SKM-1 (cell line): ENCODE measurements at regions not wholly inside any gene's neighbourhood (a gene's known extent, or its start where the extent isn't known, plus 50 kb on each side); places are given as distances from the start of the nearest gene placed in this dataset.
A peak's percentile ranks its signal among the peaks of the same experiment; 100 is the strongest.

Experiments used
- DNase-seq: peaks from one replicate; lab custom pipeline; 2025; ENCODE audit not compliant: unreplicated experiment; lab: John Stamatoyannopoulos, UW

DNA sequence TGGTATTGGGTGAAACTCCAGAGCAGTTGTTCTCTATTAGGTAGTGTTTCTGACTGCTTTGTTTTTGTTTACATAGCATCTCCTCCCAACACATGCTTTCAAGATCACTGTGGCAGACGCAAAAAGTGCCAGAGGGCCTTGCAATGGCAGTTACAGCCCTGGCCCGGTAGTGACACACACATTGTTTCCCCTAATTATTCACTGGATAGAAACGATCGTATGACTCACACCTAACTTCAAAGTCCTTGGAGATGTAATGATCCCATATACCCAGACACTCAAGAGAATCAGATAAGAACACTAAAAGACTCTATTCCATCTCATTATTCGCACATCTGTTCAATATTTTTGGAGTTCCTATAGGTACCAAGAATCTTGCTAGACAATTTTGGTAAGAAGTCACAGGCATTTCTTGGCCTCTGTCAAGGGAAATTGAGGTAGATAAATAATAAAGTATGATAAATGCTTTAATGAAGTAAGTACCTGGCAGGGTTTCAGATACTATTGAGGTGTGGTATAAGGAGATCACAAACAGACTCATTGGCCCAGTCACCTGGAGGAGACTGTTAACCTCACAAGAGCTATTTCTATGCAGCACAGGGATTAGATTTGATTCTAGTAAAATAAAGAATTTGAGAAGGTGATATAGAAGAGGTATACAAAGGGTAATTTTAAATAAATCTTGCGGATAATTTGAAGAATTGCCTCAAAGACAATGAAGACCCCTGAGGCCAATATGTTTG is 485.3 kb downstream of the SLITRK6 start:
- DNase-seq, result no peak

DNA sequence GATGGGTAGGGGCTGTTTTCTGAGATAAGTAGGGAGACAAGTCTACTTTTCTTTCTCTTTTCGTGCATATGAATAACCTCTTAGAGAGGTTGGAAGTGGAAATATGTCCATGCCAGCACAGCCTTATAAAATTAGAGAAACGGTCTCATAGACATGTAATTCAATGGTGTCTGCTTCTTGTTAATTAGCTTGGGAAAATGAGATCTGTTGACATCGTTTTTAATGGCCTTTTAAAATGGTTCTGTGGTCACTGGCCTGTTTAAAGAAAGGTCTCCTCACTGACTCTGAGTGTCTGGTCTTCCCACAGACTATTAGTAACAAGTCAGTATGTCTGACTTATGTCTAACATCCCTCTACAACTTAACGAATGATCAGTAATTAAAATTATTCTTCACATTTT is 487.1 kb downstream of the SLITRK6 start:
- no peak for DNase-seq

DNA sequence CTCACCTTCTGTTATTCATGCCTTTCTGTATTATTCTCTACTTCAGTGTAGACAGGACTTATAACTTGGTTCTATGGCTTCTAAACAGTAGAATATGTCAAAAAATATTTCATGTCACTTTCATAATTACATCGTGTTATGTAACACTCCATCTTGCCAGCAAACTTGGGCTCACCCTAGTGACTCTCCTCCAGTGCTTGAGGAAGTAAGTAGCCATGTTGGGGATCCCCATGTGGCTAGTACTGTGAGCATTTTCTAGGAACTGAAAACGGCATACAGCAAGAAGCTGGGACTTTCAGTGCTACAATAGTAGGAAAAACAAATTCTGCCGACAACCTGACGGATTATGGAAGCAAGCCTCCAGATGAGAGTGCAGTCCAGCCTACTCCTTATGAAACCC is 495.6 kb downstream of the SLITRK6 start:
- DNase-seq, result no peak

DNA sequence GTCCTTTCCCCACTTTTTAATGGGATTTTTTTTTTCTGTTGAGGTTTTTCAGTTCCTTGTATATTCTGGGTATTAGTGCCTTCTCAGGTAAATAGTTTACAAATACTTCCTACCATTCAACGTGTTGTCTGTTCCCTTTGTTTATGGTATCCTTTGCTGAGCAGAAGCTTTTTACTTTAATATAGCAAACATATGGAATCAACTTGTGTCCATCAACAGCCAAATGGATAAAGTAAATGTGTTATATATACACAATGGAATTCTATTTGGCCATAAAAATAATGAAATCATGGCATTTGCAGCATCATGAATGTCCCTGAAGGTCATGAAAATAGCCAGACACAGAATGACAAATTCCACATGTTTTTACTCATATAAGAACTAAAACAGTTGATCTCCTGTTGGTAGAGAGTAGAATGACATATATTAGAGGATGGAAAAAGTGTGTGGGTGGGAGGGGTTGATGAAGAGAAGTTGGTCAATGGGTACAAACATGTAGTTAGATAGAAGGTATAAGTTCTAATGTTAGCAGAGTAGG is 500.8 kb downstream of the SLITRK6 start:
- no peak for DNase-seq

DNA sequence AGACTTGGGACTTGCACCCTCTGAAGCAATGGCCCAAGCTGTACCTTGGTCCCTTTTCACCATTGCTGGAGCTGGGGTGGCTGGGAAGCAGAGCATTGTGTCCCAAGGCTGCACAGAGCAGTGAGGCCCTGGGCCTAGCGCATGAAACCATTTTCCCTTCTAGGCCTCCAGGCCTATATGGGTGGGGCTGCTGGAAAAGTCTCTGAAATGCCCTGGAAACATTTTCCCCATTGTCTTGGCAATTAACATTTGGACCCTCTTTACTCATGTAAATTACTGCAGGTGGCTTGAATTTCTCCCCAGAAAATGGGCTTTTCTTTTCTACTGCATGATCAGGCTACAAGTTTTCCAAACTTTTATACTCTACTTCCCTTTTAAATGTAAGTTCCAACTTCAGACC is 510.5 kb downstream of the SLITRK6 start:
- no peak for DNase-seq

DNA sequence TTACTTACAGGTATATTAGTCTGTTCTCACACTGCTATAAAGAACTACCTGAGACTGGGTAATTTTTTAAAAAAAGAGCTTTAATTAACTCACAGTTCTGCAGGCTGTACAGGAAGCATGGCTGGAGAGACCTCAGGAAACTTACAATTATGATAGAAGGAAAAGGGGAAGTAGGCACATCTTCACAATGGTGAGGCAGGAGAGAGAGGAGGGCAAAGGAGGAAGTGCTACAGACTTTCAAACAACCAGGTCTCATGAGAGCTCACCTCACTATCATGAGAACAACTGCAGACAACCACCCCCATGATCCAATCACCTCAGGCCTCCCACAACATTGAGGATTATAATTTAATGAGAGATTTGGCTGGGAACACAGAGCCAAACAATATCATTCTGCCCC is 511.7 kb downstream of the SLITRK6 start:
- peak; percentile 28 for DNase-seq

GRCh38 chr13:85286081-85286480 is 513.1 kb downstream of the SLITRK6 start:
- no peak for DNase-seq

DNA sequence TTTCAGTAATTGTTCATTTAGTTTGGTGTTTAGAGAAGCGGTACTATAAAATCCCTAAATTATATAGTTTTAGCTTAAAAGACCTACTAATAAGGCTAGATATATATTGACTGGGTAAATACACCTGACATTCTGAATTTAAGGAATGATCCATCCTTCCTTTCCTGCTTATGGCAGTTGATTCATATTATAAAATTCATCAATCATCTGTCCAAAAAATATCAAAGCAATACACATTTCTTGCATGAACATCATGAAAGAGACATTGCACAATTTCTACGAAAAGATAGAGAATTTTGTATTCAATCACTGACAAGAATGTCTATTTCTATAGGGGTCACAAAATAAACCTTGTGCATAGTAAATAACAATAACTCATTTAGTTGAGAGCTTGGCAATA is 514.9 kb downstream of the SLITRK6 start:
- no peak for DNase-seq

- no peak for DNase-seq
These were observed 515.8 kb downstream of the SLITRK6 start for GRCh38 chr13:85283408-85283807.

GRCh38 chr13:85282876-85283275 is 516.3 kb downstream of the SLITRK6 start:
- DNase-seq, result no peak

GRCh38 chr13:85278851-85279250 is 520.4 kb downstream of the SLITRK6 start:
- DNase-seq, result no peak

DNA sequence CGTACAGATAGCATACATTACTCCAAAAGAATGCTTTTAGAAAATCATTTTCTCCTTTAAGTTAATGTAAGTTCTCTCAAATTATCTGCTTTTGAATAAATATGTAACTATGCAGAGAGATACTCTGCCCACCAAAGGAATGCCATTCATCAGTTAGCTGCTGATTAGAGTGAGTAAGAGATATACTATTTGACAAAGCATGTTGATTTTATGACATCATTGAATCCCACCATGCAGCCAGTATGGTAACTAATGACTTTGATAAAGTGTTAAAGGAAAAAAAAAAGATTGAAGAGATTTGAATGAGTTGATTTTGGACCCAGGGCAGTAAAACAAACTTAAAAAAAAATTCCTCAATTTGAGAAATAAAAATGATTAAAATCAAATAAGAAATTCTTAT is 521.5 kb downstream of the SLITRK6 start:
- DNase-seq, result no peak

GRCh38 chr13:85266771-85267170 is 532.4 kb downstream of the SLITRK6 start:
- DNase-seq, result no peak

- no peak for DNase-seq
These were observed 532.9 kb downstream of the SLITRK6 start for GRCh38 chr13:85266331-85266730.

GRCh38 chr13:85265296-85265695 is 533.9 kb downstream of the SLITRK6 start:
- DNase-seq, result no peak

GRCh38 chr13:85262499-85262898 is 536.7 kb downstream of the SLITRK6 start:
- no peak for DNase-seq

- DNase-seq, result no peak
These were observed 537.4 kb downstream of the SLITRK6 start for GRCh38 chr13:85261757-85262346.

DNA sequence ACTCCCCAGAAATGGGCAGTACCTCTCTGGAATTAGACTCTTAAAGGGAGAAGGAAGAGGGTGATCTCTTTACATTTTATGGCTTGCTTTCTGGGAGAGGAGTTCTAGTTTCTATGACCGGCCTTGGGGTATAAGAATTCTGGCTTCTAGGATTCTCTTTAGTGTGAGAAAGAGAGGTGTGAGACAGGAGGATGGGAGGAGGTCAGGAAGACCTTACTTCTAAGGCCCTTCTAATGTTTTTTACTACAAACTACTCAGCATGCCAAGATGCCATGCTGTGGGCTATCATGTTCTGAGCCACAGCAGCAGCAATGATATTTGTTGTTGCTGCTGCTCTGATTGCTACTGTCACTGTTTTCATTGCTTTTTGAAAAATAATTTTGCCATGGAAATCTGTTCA is 538.3 kb downstream of the SLITRK6 start:
- DNase-seq, result no peak

DNA sequence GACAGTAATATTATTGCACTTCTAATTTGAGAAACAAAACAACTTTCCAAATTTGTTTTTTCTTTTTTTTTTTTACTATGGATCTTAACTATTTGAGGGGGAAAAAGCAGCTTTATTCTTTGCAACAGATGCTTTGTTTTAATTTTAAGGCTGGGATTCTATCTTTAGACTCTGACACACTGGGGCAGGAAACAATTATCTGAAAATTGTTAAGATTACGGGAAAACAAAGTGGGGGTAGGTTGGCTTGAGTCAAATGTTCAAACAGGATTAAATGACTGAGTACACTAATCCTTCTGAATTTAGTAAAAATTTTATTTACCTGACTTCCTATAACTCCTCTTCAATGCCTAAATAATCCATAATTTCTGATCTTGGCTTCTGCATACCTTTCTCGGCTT is 543.2 kb downstream of the SLITRK6 start:
- DNase-seq, result no peak

- DNase-seq, result no peak
These were observed 544.6 kb downstream of the SLITRK6 start for GRCh38 chr13:85254641-85255040.

DNA sequence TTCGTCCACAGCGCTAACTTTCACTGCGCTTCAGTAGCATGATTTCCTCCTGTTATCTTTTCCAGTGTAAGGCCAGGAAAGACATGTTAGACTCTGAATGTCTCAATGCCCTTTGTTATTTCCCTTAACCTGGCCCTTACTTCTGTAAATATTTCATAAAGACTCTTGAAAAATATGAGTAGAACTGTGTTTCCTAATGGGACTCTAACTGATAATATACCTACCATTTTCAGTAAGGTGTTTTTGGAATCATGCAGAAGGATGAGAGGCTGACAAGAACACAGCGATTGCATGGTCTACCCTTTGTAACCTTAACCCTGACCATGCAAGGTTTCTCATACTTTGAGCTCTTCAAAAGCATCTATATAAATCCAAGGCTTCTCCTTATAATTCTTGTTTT is 550.1 kb downstream of the SLITRK6 start:
- DNase-seq, result no peak

- DNase-seq, result no peak
These were observed 551.4 kb downstream of the SLITRK6 start for GRCh38 chr13:85247780-85248179.

GRCh38 chr13:85243831-85244230 is 555.4 kb downstream of the SLITRK6 start:
- DNase-seq, result no peak
